ENCODE measurements at regions not wholly inside any gene's neighbourhood (a gene's known extent, or its start where the extent isn't known, plus 50 kb on each side); places are given as distances from the start of the nearest gene placed in this dataset.

DNA sequence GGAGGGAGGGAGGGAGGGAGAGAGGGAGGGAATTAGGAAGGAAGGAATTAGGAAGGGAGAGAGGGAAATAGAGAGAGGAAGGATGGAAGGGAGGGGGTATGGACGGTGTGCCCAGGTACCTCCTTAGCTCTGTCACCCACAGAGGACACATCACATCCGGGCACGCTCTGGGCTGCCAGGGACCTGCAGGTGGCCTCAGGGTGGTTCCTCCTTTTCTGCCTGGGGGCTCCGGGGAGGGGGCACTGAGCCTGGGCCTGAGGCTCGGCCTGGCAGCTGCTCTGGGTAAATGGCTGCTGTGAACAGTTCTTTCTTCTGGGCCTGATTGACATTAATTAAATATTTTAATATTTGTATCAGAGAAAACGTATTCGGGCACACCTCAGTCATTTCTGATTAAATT is 733.5 kb downstream of the BRD1 start:
- Histone ChIP-seq H4K20me1 (ENCODE audit: insufficient read depth, low read length) (no peaks in the 10 kb centered on the region), H3F3A (ENCODE audit: insufficient read depth, low read length) (no peaks in the 10 kb centered on the region), H3K27ac (ENCODE audit: low read length) (no peak overlapping the region), H2AFZ (ENCODE audit: low read length) (no peak overlapping the region), H3K4me2 (ENCODE audit: low read depth, low read length) (no peak overlapping the region), H3K79me2 (ENCODE audit: low read length) (no peaks in the 10 kb centered on the region), H3K4me1 (ENCODE audit: low read length) (no peaks in the 10 kb centered on the region), H3K36me3 (replicated peaks; ENCODE audit: insufficient read depth, low read length) (no peaks in the 10 kb centered on the region), H3K9me3 (replicated peaks; ENCODE audit: insufficient read depth, low read length) (no peaks in the 10 kb centered on the region), H3K4me3 (ENCODE audit: low read length) (no peak overlapping the region), H3K27me3 (replicated peaks; ENCODE audit: insufficient read depth, low read length) (peaks cover 86% of the 10 kb centered on the region), H3K9me2 (replicated peaks; ENCODE audit: insufficient read depth, low read length) (no peaks in the 10 kb centered on the region), H3K9ac (ENCODE audit: low read length) (no peak overlapping the region)
- DNase-seq: no peak
- TF ChIP-seq EZH2 (optimal IDR thresholded peaks at IDR 0.05; ENCODE audit: low read depth, low read length) (no peak), EZH2phosphoT487 (IDR thresholded peaks at IDR 0.05; ENCODE audit: low read length) (no peak)

GRCh38 chr22:49093192-49093880 is 734.3 kb downstream of the BRD1 start:
- Histone ChIP-seq H3K27ac (ENCODE audit: low read length) (no peak overlapping the region), H3K4me1 (ENCODE audit: low read length) (no peaks in the 10 kb centered on the region), H3K27me3 (replicated peaks; ENCODE audit: insufficient read depth, low read length) (peaks cover 83% of the 10 kb centered on the region), H3K79me2 (ENCODE audit: low read length) (no peaks in the 10 kb centered on the region), H3K9ac (ENCODE audit: low read length) (no peak overlapping the region), H3K9me3 (replicated peaks; ENCODE audit: insufficient read depth, low read length) (no peaks in the 10 kb centered on the region), H4K20me1 (ENCODE audit: insufficient read depth, low read length) (no peaks in the 10 kb centered on the region), H3K36me3 (replicated peaks; ENCODE audit: insufficient read depth, low read length) (no peaks in the 10 kb centered on the region), H3K4me3 (ENCODE audit: low read length) (no peak overlapping the region), H3K9me2 (replicated peaks; ENCODE audit: insufficient read depth, low read length) (no peaks in the 10 kb centered on the region), H3F3A (ENCODE audit: insufficient read depth, low read length) (no peaks in the 10 kb centered on the region), H3K4me2 (ENCODE audit: low read depth, low read length) (no peak overlapping the region), H2AFZ (ENCODE audit: low read length) (no peak overlapping the region)
- DNase-seq: no peak
- TF ChIP-seq EZH2 (optimal IDR thresholded peaks at IDR 0.05; ENCODE audit: low read depth, low read length): no peak
- no peak for TF ChIP-seq EZH2phosphoT487 (IDR thresholded peaks at IDR 0.05; ENCODE audit: low read length)
- no peak for TF ChIP-seq CTCF (IDR thresholded peaks at IDR 0.05; ENCODE audit: low read length)

- Histone ChIP-seq H3K27me3 (replicated peaks; ENCODE audit: insufficient read depth, low read length) (peaks cover 83% of the 10 kb centered on the region), H3F3A (ENCODE audit: insufficient read depth, low read length) (no peaks in the 10 kb centered on the region), H3K4me1 (ENCODE audit: low read length) (no peaks in the 10 kb centered on the region), H3K9ac (ENCODE audit: low read length) (no peak overlapping the region), H3K27ac (ENCODE audit: low read length) (no peak overlapping the region), H3K9me3 (replicated peaks; ENCODE audit: insufficient read depth, low read length) (no peaks in the 10 kb centered on the region), H4K20me1 (ENCODE audit: insufficient read depth, low read length) (no peaks in the 10 kb centered on the region), H3K4me3 (ENCODE audit: low read length) (no peak overlapping the region), H3K79me2 (ENCODE audit: low read length) (no peaks in the 10 kb centered on the region), H3K36me3 (replicated peaks; ENCODE audit: insufficient read depth, low read length) (no peaks in the 10 kb centered on the region), H3K4me2 (ENCODE audit: low read depth, low read length) (no peak overlapping the region), H3K9me2 (replicated peaks; ENCODE audit: insufficient read depth, low read length) (no peaks in the 10 kb centered on the region), H2AFZ (ENCODE audit: low read length) (no peak overlapping the region)
- no peak for DNase-seq
- TF ChIP-seq EZH2 (optimal IDR thresholded peaks at IDR 0.05; ENCODE audit: low read depth, low read length) (no peak), CTCF (IDR thresholded peaks at IDR 0.05; ENCODE audit: low read length) (no peak), EZH2phosphoT487 (IDR thresholded peaks at IDR 0.05; ENCODE audit: low read length) (no peak)
Observed at GRCh38 chr22:49092716-49093115, 735.0 kb downstream of the BRD1 start.

DNA sequence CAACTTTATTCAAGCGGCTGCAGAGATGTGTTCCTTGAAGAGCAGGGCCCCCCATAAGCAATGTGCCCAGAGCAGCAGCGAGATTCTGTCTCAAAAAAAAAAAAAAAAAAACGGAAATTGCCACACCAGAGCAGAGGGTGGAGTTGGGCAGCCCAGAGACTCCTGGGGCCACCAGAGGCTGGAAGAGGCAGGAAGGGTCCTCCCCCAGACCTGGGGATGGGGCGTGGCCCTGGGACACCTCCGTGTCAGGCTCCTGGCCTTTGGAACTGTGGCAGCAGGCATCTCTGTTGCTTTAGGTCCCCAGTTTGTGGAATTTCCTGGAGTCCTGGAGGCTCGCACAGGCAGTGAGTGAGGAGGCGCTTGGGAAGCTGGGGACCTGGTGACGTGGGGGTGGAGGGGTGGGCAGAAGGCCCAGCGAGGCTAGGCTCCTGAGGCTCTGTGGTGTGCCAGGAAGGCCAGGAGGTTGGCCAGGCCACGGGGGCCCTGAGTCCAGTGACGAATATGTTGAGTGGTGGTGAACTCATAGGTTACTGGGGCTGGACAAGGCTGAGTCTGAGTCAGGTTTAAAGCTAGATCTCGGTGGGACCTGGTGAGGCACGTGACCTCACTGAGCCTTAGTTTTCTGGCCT is 735.6 kb downstream of the BRD1 start:
- H4K20me1 ChIP-seq (ENCODE audit: insufficient read depth, low read length): no peaks in the 10 kb centered on the region
- no peak overlapping the region for H3K4me2 ChIP-seq (ENCODE audit: low read depth, low read length)
- no peaks in the 10 kb centered on the region for H3K4me1 ChIP-seq (ENCODE audit: low read length)
- H3K27me3 ChIP-seq (replicated peaks; ENCODE audit: insufficient read depth, low read length): peaks cover 80% of the 10 kb centered on the region
- no peaks in the 10 kb centered on the region for H3K36me3 ChIP-seq (replicated peaks; ENCODE audit: insufficient read depth, low read length)
- H2AFZ ChIP-seq (ENCODE audit: low read length): no peak overlapping the region
- no peaks in the 10 kb centered on the region for H3K9me2 ChIP-seq (replicated peaks; ENCODE audit: insufficient read depth, low read length)
- H3K9me3 ChIP-seq (replicated peaks; ENCODE audit: insufficient read depth, low read length): no peaks in the 10 kb centered on the region
- no peaks in the 10 kb centered on the region for H3K79me2 ChIP-seq (ENCODE audit: low read length)
- no peak overlapping the region for H3K9ac ChIP-seq (ENCODE audit: low read length)
- no peak for TF ChIP-seq CTCF (IDR thresholded peaks at IDR 0.05; ENCODE audit: low read length)
- TF ChIP-seq EZH2 (optimal IDR thresholded peaks at IDR 0.05; ENCODE audit: low read depth, low read length): no peak
- no peak for TF ChIP-seq EZH2phosphoT487 (IDR thresholded peaks at IDR 0.05; ENCODE audit: low read length)
- H3K27ac ChIP-seq (ENCODE audit: low read length): no peak overlapping the region
- H3F3A ChIP-seq (ENCODE audit: insufficient read depth, low read length): no peaks in the 10 kb centered on the region
- no peak overlapping the region for H3K4me3 ChIP-seq (ENCODE audit: low read length)
- DNase-seq: no peak

Data from MM.1S (cell line).